NCI-H2081 (cell line): ENCODE measurements at regions not wholly inside any gene's neighbourhood (a gene's known extent, or its start where the extent isn't known, plus 50 kb on each side); places are given as distances from the start of the nearest gene placed in this dataset.

Experiments used
- DNase-seq, 2 experiments: peaks; one replicate each; lab custom pipeline; 2025; lab: John Stamatoyannopoulos, UW

- no peak for DNase-seq
Observed at GRCh38 chr5:174596429-174596828, 128.0 kb upstream of the MSX2 start.

- no peak for DNase-seq
Observed at GRCh38 chr5:174599992-174600391, 124.4 kb upstream of the MSX2 start.

GRCh38 chr5:174601946-174602345 is 122.4 kb upstream of the MSX2 start:
- DNase-seq = no peak

GRCh38 chr5:174606153-174606552 is 118.2 kb upstream of the MSX2 start:
- no peak for DNase-seq

GRCh38 chr5:174606646-174607045 is 117.7 kb upstream of the MSX2 start:
- no peak for DNase-seq

- no peak for DNase-seq
Observed at GRCh38 chr5:174607205-174607604, 117.2 kb upstream of the MSX2 start.

- no peak for DNase-seq
Observed at GRCh38 chr5:174607916-174608315, 116.5 kb upstream of the MSX2 start.

GRCh38 chr5:174608631-174609097 is 115.7 kb upstream of the MSX2 start:
- DNase-seq = no peak

GRCh38 chr5:174609116-174609515 is 115.3 kb upstream of the MSX2 start:
- no peak for DNase-seq

- no peak for DNase-seq
Observed at GRCh38 chr5:174610968-174611367, 113.4 kb upstream of the MSX2 start.

GRCh38 chr5:174612686-174613085 is 111.7 kb upstream of the MSX2 start:
- no peak for DNase-seq

- DNase-seq = no peak
Observed at GRCh38 chr5:174614500-174615135, 109.8 kb upstream of the MSX2 start.

GRCh38 chr5:174616036-174616435 is 108.3 kb upstream of the MSX2 start:
- no peak for DNase-seq

GRCh38 chr5:174617285-174617684 is 107.1 kb upstream of the MSX2 start:
- DNase-seq = no peak

- DNase-seq = no peak
Observed at GRCh38 chr5:174617910-174618309, 106.5 kb upstream of the MSX2 start.

- DNase-seq = no peak
Observed at GRCh38 chr5:174618589-174618988, 105.8 kb upstream of the MSX2 start.

- DNase-seq = no peak
Observed at GRCh38 chr5:174622067-174622466, 102.3 kb upstream of the MSX2 start.

GRCh38 chr5:174623018-174623417 is 101.4 kb upstream of the MSX2 start:
- DNase-seq = no peak

- no peak for DNase-seq
Observed at GRCh38 chr5:174623433-174624019, 100.9 kb upstream of the MSX2 start.

- DNase-seq = no peak
Observed at GRCh38 chr5:174624733-174625522, 99.5 kb upstream of the MSX2 start.

- no peak for DNase-seq
Observed at GRCh38 chr5:174625591-174626350, 98.6 kb upstream of the MSX2 start.

GRCh38 chr5:174626369-174626920 is 97.9 kb upstream of the MSX2 start:
- no peak for DNase-seq
